Activated CD4-positive, alpha-beta T cell treated with anti-CD3 and anti-CD28 coated beads for 36 hours (primary cell): ENCODE measurements at regions not wholly inside any gene's neighbourhood (a gene's known extent, or its start where the extent isn't known, plus 50 kb on each side); places are given as distances from the start of the nearest gene placed in this dataset.

ENCODE experiments used
- ATAC-seq: fragments of 200-7000 bp; cut with Tn5 transposase; one replicate; pipeline ENCODE4 v1.10.0; 2021; ENCODE audit warnings: mild to moderate bottlenecking, moderate library complexity
- CTCF ChIA-PET: fragments of 350-600 bp; sonication (Branson Sonifier 250); formaldehyde crosslinking; loops from one replicate; lab custom pipeline; 2021; ENCODE audit warnings: antibody characterized with exemption; lab: Charles Lee
- POLR2A ChIA-PET: fragments of 350-600 bp; sonication (Branson Sonifier 250); formaldehyde crosslinking; loops from one replicate; lab custom pipeline; 2021; ENCODE audit warnings: antibody characterized with exemption, inconsistent platforms; lab: Charles Lee
- DNase-seq: peaks from one replicate; pipeline ENCODE4 v3.0.0-alpha.2; 2020
- H3K27ac Mint-ChIP-seq: one replicate; pipeline ENCODE4 v1.8.0; 2021; ENCODE audit warnings: mixed read lengths
- H3K27me3 Mint-ChIP-seq: one replicate; pipeline ENCODE4 v1.8.0; 2021; ENCODE audit warnings: mixed read lengths
- H3K36me3 Mint-ChIP-seq: one replicate; pipeline ENCODE4 v1.8.0; 2021; ENCODE audit warnings: low read depth, mixed read lengths
- H3K4me1 Mint-ChIP-seq: one replicate; pipeline ENCODE4 v1.8.0; 2021; ENCODE audit warnings: mixed read lengths
- H3K4me3 Mint-ChIP-seq: one replicate; pipeline ENCODE4 v1.8.0; 2021; ENCODE audit warnings: mild to moderate bottlenecking, moderate library complexity, mixed read lengths
- H3K9me3 Mint-ChIP-seq: one replicate; pipeline ENCODE4 v1.8.0; 2021; ENCODE audit warnings: low read depth, mixed read lengths
- intact Hi-C, 2 experiments: fragments of 100-400 bp; cut with DNase I in 1 of 2; cut with micrococcal nuclease in 1 of 2; formaldehyde crosslinking; loops; one replicate each; pipeline versions ENCODE4 v1.14.2 to v1.15.1; 2022 to 2024; cut with DNase I, micrococcal nuclease

- ChIA-PET CTCF (no interaction called here), POLR2A (no interaction called here)
- DNase-seq = no peak
- peak overlapping the region; percentile 5 for H3K27ac Mint-ChIP-seq
- ATAC-seq = no peak
- H3K4me3 Mint-ChIP-seq = no peak overlapping the region
- H3K4me1 Mint-ChIP-seq = peaks cover 11% of the 10 kb centered on the region
- no peaks in the 10 kb centered on the region for H3K27me3 Mint-ChIP-seq
- H3K36me3 Mint-ChIP-seq = no peaks in the 10 kb centered on the region
- intact Hi-C loops = no loop called here
- no peaks in the 10 kb centered on the region for H3K9me3 Mint-ChIP-seq
These were observed 72.5 kb upstream of the TPK1 start for GRCh38 chr7:144908324-144908723.

- Mint-ChIP-seq H3K4me1 (peaks cover 11% of the 10 kb centered on the region), H3K27me3 (no peaks in the 10 kb centered on the region), H3K27ac (no peak overlapping the region), H3K4me3 (no peak overlapping the region), H3K9me3 (no peaks in the 10 kb centered on the region), H3K36me3 (no peaks in the 10 kb centered on the region)
- intact Hi-C loops = no loop called here
- no peak for DNase-seq
- CTCF ChIA-PET = no interaction called here
- peak; percentile 42 for ATAC-seq
- POLR2A ChIA-PET = no interaction called here
These were observed 71.7 kb upstream of the TPK1 start for GRCh38 chr7:144907577-144907976.

GRCh38 chr7:144903201-144903600, 67.3 kb upstream of the TPK1 start:
- ChIA-PET POLR2A (no interaction called here), CTCF (interaction anchor here (0.6 kb wide), 1 partner anchor 269 kb away, joined by 3 read pairs; no protein-coding TSS in a partner anchor)
- no peak for ATAC-seq
- Mint-ChIP-seq H3K36me3 (no peaks in the 10 kb centered on the region), H3K27ac (no peak overlapping the region), H3K4me3 (no peak overlapping the region), H3K9me3 (no peaks in the 10 kb centered on the region), H3K27me3 (no peaks in the 10 kb centered on the region), H3K4me1 (peaks cover 8% of the 10 kb centered on the region)
- DNase-seq = no peak
- intact Hi-C loops = no loop called here

- CTCF ChIA-PET = interaction anchor here (1.0 to 1.8 kb wide), 3 partner anchors 13 to 25 kb away, joined by 3 to 4 read pairs (median 3); no protein-coding TSS in a partner anchor
- ATAC-seq = no peak
- DNase-seq = no peak
- intact Hi-C loops = no loop called here
- Mint-ChIP-seq H3K36me3 (no peaks in the 10 kb centered on the region), H3K4me1 (no peaks in the 10 kb centered on the region), H3K9me3 (no peaks in the 10 kb centered on the region), H3K27me3 (no peaks in the 10 kb centered on the region), H3K27ac (no peak overlapping the region), H3K4me3 (no peak overlapping the region)
- POLR2A ChIA-PET = no interaction called here
These were observed 56.9 kb upstream of the TPK1 start for GRCh38 chr7:144892761-144893160.
